Calu3 (cell line): ENCODE measurements at regions not wholly inside any gene's neighbourhood (a gene's known extent, or its start where the extent isn't known, plus 50 kb on each side); places are given as distances from the start of the nearest gene placed in this dataset.

Experiments used
- BruUV-seq: library from RNA; stranded (reverse); fragments of 400-500 nt; replicated peaks from 2 replicates; lab custom pipeline; 2021; lab: Mats Ljungman, UMichigan
- CTCF ChIA-PET: fragments of 300-600 bp; sonication (Branson Sonifier 250); formaldehyde crosslinking; loops from one replicate; lab custom pipeline; 2022; ENCODE audit warnings: antibody characterized with exemption; lab: Charles Lee
- DNase-seq: peaks from one replicate; pipeline ENCODE4 v3.0.0; 2022
- H3K27ac Mint-ChIP-seq: one replicate; pipeline ENCODE4 v1.8.0; 2022; ENCODE audit warnings: mixed read lengths; ENCODE audit not compliant: unreplicated experiment
- H3K27me3 Mint-ChIP-seq: one replicate; pipeline ENCODE4 v1.8.0; 2022; ENCODE audit warnings: mixed read lengths; ENCODE audit not compliant: unreplicated experiment
- H3K36me3 Mint-ChIP-seq: one replicate; pipeline ENCODE4 v1.8.0; 2022; ENCODE audit warnings: mild to moderate bottlenecking, moderate library complexity, mixed read lengths; ENCODE audit not compliant: insufficient read depth, unreplicated experiment
- H3K4me1 Mint-ChIP-seq: one replicate; pipeline ENCODE4 v1.8.0; 2022; ENCODE audit warnings: mild to moderate bottlenecking, low read depth, mixed read lengths; ENCODE audit not compliant: unreplicated experiment
- H3K4me3 Mint-ChIP-seq: one replicate; pipeline ENCODE4 v1.8.0; 2022; ENCODE audit warnings: mild to moderate bottlenecking, low read depth, moderate library complexity, mixed read lengths; ENCODE audit not compliant: unreplicated experiment
- H3K9me3 Mint-ChIP-seq: one replicate; pipeline ENCODE4 v1.8.0; 2022; ENCODE audit warnings: low read depth, mixed read lengths; ENCODE audit not compliant: unreplicated experiment
- intact Hi-C: fragments of 100-400 bp; cut with micrococcal nuclease; formaldehyde crosslinking; loops from one replicate; pipeline ENCODE4 v1.10.0; 2022; ENCODE audit not compliant: unreplicated experiment
- TF ChIP-seq, protein P1 (sequence below): fragments of 200-600 bp; IDR thresholded peaks from one replicate; pipeline ENCODE4 v1.8.0; 2022; ENCODE audit warnings: antibody characterized with exemption; ENCODE audit not compliant: unreplicated experiment

GRCh38 chr12:124231980-124232653, 62.8 kb upstream of the RFLNA start:
- no peak for DNase-seq
- Mint-ChIP-seq H3K27ac (no peak overlapping the region), H3K27me3 (peaks cover 44% of the 10 kb centered on the region), H3K9me3 (peaks cover 13% of the 10 kb centered on the region), H3K36me3 (no peaks in the 10 kb centered on the region), H3K4me1 (no peaks in the 10 kb centered on the region), H3K4me3 (no peak overlapping the region)
- intact Hi-C loops = no loop called here
- CTCF ChIA-PET = no interaction called here
- no TSS peak for BruUV-seq
- TF ChIP-seq, protein P1, sequence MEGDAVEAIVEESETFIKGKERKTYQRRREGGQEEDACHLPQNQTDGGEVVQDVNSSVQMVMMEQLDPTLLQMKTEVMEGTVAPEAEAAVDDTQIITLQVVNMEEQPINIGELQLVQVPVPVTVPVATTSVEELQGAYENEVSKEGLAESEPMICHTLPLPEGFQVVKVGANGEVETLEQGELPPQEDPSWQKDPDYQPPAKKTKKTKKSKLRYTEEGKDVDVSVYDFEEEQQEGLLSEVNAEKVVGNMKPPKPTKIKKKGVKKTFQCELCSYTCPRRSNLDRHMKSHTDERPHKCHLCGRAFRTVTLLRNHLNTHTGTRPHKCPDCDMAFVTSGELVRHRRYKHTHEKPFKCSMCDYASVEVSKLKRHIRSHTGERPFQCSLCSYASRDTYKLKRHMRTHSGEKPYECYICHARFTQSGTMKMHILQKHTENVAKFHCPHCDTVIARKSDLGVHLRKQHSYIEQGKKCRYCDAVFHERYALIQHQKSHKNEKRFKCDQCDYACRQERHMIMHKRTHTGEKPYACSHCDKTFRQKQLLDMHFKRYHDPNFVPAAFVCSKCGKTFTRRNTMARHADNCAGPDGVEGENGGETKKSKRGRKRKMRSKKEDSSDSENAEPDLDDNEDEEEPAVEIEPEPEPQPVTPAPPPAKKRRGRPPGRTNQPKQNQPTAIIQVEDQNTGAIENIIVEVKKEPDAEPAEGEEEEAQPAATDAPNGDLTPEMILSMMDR = no peak

GRCh38 chr12:124232654-124232987, 62.3 kb upstream of the RFLNA start:
- Mint-ChIP-seq H3K27ac (no peak overlapping the region), H3K27me3 (peaks cover 38% of the 10 kb centered on the region), H3K4me3 (no peak overlapping the region), H3K36me3 (no peaks in the 10 kb centered on the region), H3K4me1 (no peaks in the 10 kb centered on the region), H3K9me3 (peaks cover 13% of the 10 kb centered on the region)
- TF ChIP-seq, protein P1 = no peak
- no TSS peak for BruUV-seq
- CTCF ChIA-PET = no interaction called here
- DNase-seq = no peak
- intact Hi-C loops = no loop called here

DNA sequence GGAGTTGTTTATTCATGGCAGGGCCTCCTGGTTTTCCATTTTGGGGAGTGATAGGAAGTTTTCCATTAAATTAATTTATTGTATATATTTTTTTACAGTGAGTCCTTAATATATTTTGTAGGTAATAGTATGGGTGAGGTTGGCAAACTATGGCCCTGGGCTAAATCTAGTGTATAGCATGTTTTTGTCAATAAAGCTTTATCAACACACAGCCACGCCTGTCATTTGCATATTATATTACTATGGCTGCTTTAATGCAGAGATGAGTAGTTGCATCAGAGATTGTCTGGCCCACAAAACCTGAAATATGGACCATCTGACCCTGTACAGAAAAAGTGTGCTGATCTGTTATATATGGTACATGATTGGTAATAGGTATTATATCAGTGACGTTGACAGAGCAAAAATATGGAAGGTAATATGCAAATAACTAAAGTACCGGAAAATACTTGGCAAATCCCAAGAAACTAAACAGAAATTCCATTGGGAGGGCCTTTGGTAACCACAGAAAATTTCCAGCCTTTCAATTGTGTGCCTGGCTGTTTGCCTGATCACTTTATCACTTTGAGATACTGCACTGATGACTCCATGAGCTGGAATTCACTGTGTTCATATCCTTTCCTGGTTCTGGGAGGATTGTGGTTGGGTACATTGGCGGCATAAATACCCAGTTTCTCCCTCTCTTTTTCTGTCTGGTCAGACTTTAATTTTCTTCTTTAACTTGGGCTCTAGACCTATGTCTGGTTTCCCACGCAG, 61.7 kb upstream of the RFLNA start:
- Mint-ChIP-seq H3K36me3 (no peaks in the 10 kb centered on the region), H3K4me3 (no peak overlapping the region), H3K4me1 (no peaks in the 10 kb centered on the region), H3K27me3 (peaks cover 33% of the 10 kb centered on the region), H3K27ac (no peak overlapping the region), H3K9me3 (peaks cover 13% of the 10 kb centered on the region)
- no TSS peak for BruUV-seq
- TF ChIP-seq, protein P1 = no peak
- DNase-seq = no peak
- CTCF ChIA-PET = interaction anchor here (0.7 to 1.0 kb wide), 2 partner anchors 64 to 66 kb away, joined by 3 read pairs; no protein-coding TSS in a partner anchor
- intact Hi-C loops = no loop called here

GRCh38 chr12:124233846-124234640, 60.9 kb upstream of the RFLNA start:
- no TSS peak for BruUV-seq
- peaks cover 24% of the 10 kb centered on the region for H3K27me3 Mint-ChIP-seq
- no peaks in the 10 kb centered on the region for H3K4me1 Mint-ChIP-seq
- DNase-seq = no peak
- TF ChIP-seq, protein P1 = no peak
- no peak overlapping the region for H3K4me3 Mint-ChIP-seq
- peaks cover 13% of the 10 kb centered on the region for H3K9me3 Mint-ChIP-seq
- intact Hi-C loops = no loop called here
- no peaks in the 10 kb centered on the region for H3K36me3 Mint-ChIP-seq
- CTCF ChIA-PET = interaction anchor here (0.7 to 1.0 kb wide), 2 partner anchors 63 to 67 kb away, joined by 3 read pairs; no protein-coding TSS in a partner anchor
- no peak overlapping the region for H3K27ac Mint-ChIP-seq
